CD1c-positive myeloid dendritic cell (primary cell): ENCODE measurements at regions not wholly inside any gene's neighbourhood (a gene's known extent, or its start where the extent isn't known, plus 50 kb on each side); places are given as distances from the start of the nearest gene placed in this dataset.

Experiments
- DNase-seq: peaks from one replicate; pipeline ENCODE4 v3.0.0-alpha.2; 2016; ENCODE audit errors: extremely low spot score

DNA sequence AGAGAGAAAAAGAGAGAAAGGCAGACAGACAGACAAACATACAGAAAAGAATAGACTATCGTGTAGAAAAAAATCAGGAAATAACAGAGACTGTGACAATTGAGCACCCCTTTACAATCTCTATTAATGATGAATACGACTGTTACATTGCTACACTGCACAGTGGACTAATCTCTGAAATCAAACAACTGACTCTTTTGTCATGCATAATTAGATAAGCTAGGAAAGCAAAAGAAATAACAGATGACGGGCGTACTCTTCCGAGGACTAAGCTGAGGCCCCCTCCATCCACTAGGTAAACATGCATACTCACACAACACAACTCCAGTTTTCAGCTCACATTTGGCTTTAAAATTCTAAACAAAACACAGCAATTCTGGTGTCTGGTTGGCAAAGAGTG lies 267.0 kb downstream of the NOL4 start:
- DNase-seq: no peak

DNA sequence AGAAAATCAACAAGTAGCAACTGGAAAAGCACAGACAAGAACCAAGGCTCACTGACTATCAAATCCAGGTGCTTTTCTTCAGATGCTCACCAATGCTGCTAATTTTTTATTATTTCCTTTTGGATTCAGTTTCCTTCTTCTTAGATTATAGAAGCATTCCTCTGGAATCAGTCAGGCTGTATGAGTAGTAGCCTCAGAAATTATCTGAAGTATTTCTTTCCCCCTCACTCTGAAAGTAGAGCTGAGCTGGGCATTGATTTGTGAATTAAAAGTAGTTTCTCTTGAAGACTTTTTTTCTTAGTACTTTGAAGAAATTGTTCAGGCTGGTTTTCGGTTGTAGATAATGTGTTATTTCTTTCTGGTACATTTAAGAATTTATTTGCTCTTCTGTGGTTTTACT lies 273.7 kb downstream of the NOL4 start:
- DNase-seq: no peak

DNA sequence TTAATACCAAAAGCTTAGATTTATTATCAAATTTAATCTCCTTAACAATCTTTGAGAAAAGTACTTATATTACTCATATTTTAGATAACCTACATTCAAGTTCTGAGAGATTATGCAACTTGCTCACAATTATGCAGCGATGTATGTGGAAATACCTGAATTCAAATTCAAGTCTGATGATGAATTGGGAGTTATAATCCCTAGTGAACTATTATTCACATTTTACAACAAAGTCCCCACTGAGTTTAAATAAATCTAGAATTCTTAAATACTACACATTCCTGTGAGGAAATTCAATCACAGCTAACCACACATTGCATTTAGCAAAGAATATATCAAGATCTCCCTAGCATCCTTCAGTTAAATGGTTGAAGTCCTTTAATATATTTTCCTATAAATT lies 278.4 kb downstream of the NOL4 start:
- no peak for DNase-seq

DNA sequence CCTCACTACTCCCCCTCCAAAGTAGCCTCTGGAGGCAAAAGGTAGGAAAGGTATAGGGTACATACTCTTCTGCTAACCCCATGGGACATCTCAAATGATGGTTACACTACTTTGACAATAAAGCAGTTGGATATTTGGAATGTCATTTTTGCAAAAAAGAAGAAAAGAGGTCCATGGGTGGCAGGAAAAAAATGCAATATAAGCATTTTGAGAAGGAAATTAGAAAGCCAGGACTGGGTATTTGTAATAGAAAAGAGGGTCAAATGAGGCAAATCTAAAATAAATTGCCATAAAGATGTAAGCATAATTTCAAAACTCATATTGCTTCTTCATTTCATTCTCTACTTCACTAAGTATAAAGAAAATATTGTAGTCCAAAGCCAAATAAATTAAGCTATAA lies 280.2 kb downstream of the NOL4 start:
- DNase-seq: no peak

DNA sequence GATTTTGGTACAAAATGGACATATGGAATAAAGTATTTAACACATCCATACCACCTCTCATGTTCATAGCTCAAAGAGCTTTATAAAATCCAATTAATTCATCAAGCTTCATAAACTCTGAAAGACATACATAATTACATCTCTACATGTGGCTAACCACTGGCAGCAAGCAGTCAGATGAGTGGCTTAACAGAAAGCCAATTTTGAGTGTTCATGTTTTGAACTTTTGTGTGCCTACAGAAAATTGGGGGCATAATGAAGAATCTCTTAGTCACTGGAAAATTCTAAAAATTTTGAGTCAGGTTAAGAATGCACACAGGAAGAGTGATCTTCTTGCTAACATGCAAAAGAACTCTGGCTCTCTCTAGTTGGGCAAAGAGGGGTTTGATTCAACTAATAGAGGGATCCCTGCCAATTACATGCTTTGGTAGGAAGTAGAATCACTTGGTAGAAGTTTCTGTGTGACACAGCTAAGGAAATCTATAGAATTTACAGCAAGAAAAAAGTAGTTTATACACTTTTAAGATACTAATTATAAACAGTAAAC lies 287.4 kb downstream of the NOL4 start:
- no peak for DNase-seq

DNA sequence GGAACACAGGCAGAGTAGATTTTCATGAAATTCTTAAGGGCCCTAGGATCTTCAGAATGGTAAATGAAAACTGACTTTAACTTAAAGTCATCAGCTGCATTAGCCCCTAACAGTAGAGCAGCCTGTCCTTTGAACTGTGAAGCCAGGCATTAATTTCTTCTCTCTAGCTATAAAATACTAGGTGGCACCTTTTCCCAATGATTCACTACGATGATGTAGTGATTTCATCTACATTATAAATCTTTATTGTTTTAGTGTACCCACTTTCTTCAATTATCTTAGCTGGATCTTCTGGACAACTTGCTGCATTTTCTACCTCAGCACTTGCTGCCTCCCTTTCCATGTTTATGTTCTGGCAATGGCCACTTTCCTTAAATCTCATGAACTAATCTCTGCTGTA lies 290.5 kb downstream of the NOL4 start:
- DNase-seq: no peak

DNA sequence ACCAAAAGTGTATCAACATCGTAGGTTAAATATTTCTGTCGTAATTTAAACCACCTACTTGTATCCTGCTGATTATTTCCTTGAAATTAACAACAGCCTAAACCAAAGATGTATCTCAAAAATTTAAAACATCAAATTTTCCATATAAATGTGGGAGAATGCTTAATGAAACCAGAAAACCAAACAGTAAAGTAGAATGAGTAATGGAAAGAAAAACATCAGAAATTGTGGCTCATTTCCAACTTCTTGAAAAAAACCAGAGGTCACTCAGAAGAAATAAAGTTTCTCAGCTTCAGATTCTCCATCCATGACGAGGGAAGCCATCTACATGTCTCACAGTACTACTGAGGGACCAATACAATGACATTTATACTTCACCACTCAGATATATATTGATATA lies 296.5 kb downstream of the NOL4 start:
- DNase-seq: no peak

DNA sequence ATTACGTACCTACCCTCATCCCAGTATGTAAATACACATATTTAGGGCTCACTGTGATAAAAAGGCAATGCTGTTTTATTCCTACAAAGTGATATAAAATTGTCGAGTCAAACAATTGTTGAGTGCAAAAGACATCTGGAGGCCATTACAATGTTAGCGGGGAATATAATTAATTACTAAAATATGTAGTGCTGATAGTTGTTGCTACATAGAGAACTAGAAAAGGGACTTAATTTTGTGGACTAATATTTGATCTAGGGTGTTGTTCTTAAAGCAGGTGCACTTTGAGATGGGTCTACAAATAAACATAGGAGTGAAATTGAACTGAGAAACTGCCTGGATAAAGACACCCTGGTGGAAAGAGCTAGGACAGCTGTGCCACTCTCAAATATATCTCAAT lies 300.1 kb downstream of the NOL4 start:
- DNase-seq: no peak

DNA sequence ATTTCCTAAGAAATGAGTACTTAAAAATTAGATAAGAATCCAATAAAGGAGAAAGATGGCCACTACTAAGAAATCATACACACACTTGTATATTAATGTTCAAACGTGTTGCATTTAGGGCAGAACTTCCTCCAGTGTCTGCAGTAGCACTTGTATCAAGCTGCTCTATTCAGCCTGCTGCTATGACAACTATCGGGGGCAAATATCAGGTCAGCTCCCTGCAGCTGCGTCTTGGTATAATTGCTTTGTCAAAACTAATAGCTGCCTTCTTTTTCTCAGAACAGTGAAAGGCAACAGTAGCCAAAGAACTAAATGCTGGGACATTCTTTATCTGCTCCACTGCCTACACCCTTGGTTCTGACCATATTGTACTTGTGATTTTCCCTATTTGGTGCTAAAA lies 300.7 kb downstream of the NOL4 start:
- DNase-seq: no peak

DNA sequence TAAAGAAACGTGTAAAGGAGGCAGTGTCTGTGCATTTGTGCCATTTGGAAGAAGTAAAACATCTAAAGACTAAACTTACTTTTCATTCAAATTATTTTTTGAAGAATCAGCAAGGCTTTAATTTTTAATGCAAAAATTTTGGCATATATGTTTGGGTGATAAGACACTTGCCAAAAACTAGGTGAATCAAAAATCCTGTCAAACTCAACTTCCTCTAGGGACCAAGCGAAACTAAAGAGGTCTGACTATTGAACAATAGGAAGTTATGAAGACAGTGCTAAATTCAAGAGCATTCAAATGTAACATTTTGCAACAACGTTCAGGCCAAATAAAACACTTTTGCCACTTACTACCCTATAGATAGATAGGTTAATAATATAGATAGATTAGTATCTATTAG lies 306.1 kb downstream of the NOL4 start:
- DNase-seq: no peak

DNA sequence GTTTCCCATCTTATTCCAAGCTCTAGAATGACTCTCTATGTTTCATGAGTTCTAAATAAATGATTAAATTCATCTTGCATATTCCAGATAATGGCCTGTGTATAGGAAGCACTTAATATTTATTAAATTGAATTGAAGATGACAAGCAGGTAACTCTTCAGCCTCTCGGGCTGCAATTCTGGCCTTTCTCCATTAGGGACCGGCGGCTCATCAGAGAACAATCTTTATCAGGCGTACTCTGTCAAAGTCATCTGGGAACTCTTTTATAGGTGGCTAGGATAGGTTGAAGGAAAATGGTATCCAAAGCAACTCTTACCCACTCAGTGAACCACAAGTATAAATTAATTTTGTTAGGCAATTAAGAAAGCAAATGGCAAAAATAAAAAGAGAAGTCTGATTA lies 308.5 kb downstream of the NOL4 start:
- DNase-seq: no peak

DNA sequence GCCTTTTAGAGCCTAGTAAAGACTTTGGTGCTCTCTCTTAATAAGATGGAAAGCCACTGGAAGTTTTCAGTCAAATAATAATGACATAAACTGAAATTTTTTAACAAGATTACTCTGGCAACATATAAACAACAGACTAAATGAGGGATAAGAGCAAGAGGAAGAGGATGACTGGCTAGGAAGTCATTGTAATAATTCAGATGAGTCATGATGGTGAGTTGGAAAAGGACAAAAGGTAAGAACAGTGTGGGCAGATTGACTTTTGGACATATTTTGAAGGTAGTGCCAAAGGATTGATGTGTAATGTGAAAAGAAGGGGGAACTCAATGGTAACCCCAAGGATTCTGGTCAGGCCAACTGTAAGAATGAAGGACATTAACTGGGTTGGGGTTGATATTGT lies 310.3 kb downstream of the NOL4 start:
- no peak for DNase-seq

DNA sequence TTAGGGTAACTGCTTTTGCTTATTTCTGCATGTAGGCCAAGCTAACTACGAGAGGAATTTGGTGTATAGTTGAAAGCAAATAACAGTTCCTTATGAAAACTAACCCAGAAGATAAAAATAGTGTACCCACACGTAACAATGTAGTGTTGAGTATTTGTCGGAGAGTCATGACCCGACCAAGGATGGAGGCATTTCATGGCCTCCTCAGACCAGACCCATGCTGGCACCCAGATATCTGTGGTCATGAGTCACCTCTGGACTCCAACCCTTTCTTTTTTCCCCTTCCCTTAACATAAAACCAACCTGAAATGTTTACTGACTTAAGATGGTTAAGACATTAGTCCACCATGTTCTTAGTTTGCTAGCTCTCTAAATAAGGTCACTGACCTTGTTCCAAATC lies 318.7 kb downstream of the NOL4 start:
- no peak for DNase-seq

DNA sequence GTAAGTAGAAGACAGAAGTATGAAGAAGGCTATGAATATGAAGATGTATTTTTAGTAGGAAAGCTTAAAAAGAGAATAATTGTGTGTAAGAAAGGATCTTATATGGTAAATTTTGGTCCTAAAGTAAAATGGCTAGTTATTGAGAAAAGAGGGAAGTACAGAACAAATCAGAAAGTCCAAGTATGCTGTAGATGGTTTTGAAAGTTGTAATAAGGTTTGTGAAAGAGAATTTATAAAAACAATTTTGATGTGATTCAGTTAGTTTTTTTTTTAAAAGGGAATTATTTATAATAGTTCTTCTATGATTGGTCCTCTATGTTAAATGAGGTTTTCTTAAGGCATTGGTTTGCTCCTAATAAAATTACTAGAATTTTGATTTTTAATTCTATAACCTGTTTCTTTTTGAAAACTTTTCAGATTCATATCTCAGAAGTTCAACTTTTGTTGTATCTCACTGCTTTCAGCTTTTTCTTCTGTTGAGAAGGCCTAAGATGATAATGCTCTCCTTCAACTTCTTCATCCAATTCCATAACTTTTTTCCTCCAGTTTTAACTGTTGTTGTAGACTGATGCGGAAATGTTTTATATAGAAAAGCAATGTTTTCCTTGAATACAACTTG lies 322.7 kb downstream of the NOL4 start:
- DNase-seq: no peak

DNA sequence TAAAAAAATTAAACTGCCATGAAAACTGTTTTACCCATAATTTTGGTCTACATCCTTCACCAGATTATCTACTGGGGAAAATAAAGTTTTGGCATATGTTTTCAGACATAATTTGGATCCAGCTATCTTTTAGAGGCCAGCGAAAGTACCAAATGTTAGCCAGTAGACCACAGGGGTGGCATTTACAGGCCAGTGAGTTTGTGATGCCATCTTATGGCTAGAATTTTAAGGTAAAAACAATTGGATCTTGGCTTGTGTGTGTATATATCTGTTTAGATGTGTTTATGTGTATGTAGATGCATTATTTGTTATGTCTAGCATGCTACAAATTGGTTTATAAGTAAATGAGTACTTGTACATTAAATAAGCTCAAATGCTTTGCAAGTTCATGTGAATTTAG lies 322.6 kb downstream of the ASXL3 start:
- no peak for DNase-seq

DNA sequence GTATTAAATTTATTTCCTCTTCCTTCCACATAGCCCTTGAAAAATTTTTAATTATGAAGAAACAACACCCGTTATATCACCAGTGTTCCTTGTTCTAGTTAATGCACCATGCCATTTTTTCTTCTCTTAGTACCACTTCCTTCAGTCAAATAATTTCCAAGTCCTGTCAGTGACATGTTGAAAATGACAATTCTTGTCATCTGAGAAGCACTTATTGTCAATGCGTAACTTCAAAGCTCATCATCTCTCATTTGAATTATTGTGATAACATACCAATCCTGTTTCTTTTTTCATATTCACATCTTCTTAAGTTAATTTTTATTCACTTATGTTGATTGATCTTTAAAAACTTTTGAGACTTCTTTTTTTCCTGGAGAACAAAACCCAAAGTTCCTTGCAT lies 320.4 kb downstream of the ASXL3 start:
- no peak for DNase-seq

DNA sequence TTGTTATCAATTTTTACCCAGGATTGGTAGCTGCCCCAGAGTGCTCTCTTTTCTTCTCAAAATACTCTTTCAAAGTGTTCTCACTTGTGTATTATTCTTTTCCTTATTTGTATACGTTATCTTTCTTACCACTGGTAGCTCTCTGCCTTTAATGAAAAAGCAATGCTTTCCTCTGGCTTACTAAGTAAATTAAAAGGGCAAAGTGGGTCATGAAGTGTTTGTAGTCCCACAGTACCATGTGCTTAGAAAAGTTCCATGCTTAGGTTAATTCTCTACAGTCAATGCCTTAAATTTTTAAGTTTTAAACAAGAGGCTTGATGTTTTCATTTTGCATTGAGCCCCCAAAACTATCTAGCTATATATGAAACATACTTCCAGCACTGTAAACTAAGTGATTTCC lies 300.2 kb downstream of the ASXL3 start:
- DNase-seq: no peak

DNA sequence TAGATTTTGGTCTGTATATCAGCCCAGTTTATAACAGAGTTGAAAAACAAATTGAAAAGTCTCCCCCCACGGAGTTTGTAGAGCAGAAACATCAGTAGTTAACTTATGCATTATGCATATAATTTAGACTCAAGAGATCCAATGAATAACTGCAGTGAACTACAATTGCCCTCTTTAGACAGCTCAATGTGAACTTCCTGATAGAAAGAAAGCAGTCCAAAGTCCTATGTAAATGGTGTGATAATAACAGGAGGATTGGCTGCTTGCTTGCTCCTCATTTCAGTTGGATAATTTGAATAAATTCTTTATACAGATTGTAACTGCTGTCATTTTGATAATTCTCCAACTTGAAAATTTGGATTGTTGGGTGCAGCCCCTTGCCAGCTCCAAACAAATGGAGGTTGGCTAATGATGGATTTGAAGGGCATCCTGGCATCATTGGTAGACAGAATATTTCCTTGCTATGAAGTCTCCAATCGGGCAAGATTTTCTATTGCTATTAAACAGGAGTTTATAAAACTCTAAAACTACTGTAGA lies 297.1 kb downstream of the ASXL3 start:
- DNase-seq: no peak

DNA sequence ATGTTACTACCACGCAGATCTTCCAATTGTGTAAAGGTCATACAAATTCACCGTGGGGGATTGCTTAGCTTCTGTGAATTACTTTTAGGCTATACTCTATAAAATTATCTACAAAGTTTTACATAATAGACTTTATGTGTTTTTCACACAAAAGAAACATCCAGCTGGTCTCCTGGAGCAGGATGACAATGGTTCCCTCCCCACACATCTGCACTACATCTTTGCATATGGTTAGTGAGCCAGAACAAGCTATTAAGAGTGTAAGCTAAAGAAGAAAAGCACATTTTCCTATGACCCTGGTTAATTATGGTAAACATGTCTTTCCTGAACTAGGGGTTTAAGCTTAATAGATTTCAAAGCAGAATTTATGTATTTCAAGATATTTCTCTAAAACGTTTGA lies 295.1 kb downstream of the ASXL3 start:
- DNase-seq: no peak

DNA sequence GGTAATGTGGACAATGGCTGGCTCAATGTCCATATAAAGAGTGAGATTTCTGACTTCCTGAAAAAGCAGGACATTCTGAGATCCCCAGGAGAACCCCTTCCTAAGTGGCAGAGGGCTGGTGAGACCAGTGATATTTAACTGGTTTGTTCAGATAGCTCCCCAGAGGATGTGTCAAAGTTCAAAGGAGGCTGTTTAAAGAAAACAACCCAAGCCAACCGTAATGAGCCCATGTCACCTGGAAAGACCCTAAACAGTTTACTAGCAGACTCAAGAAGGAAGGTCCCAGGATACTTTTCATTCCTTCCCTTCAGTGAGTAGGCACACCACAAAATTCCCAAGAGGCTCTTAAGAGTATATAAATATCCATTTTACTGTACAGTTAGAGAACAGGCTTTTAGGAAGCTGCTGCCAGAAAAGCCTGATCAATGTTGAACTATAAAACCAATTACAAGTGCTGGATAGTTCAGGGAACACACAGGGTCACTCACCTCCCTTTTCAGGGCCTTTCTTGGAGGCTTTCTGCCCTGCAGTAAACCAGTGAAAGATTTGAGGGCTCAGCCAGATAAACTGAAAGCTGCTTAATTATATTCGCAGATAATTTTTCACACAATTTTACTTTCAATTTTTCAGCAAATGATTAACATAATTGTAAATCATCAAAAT lies 293.5 kb downstream of the ASXL3 start:
- no peak for DNase-seq

DNA sequence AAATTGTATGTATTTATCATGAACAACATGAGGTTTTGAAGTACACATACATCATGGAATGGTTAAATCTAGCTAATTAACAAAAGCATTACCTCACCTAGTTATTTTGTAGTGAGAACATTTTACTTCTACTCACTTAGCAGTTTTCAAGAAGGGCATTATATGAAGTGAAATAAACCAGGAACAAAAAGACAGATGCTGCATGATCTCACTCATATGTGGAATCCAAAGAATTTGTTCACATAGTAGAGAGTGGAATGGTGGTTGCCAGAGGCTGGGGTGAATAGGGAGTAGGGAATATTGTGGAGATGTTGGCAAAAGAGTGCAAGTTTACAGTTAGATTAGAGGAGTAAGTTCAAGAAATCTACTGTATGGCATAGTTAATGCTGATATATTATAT lies 292.0 kb downstream of the ASXL3 start:
- DNase-seq: no peak

DNA sequence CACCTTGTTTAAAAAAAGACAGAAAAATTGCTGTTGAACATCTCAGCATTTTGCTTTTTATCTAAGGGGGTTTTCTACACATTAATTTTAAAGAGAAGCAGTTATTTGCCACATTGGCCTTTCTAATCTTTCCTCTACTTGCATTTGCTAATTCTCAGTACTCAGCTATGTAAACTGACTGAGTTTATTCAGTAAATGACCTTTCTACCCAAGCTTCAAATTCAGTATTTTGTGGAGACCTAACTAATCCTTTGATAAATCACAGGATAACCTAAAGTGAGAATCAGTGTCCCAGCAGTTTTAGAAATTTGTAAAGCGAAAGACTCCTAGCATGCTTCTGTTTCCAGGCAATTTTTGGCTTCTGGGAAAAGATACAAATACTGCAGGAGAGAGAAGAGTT lies 288.4 kb downstream of the ASXL3 start:
- no peak for DNase-seq

DNA sequence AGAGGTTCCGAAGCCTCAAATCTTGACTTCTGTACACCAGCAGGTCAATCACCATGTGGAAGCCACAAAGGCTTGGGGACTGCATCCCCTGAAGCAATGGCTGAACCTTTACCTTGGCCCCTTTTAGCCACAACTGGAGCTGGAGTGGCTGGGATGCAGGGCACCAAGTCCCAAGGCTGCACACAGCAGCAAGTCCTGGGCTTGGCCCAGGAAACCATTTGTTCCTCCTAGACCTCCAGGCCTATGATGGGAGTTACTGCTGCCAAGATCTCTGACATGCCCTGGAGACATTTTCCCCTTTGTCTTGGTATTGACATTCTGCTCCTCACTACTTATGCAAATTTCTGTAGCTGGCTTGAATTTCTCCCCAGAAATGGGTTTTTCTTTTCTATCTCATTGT lies 285.9 kb downstream of the ASXL3 start:
- DNase-seq: no peak

DNA sequence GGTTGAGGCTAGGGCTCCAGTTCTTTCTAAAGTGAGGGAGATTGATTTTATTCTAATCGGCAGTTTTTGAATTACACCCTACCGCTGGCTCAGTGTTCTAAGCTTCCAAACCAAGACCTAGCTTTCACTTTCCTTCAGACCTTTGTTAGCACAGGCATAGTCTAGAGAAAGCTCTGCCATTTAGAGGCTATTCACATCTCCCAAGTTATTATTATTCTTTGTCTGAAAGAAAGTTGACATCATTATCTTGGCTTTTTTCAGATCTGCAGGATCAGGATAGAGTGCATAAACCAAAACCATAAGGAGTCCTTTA lies 276.8 kb downstream of the ASXL3 start:
- DNase-seq: no peak
